HG02763 (cell line): ENCODE measurements at regions not wholly inside any gene's neighbourhood (a gene's known extent, or its start where the extent isn't known, plus 50 kb on each side); places are given as distances from the start of the nearest gene placed in this dataset.

Source experiments
- ATAC-seq: cut with Tn5 transposase; IDR thresholded peaks from one replicate; pipeline ENCODE4 v1.9.1; 2021; ENCODE audit warnings: mild to moderate bottlenecking, moderate library complexity; ENCODE audit not compliant: unreplicated experiment

DNA sequence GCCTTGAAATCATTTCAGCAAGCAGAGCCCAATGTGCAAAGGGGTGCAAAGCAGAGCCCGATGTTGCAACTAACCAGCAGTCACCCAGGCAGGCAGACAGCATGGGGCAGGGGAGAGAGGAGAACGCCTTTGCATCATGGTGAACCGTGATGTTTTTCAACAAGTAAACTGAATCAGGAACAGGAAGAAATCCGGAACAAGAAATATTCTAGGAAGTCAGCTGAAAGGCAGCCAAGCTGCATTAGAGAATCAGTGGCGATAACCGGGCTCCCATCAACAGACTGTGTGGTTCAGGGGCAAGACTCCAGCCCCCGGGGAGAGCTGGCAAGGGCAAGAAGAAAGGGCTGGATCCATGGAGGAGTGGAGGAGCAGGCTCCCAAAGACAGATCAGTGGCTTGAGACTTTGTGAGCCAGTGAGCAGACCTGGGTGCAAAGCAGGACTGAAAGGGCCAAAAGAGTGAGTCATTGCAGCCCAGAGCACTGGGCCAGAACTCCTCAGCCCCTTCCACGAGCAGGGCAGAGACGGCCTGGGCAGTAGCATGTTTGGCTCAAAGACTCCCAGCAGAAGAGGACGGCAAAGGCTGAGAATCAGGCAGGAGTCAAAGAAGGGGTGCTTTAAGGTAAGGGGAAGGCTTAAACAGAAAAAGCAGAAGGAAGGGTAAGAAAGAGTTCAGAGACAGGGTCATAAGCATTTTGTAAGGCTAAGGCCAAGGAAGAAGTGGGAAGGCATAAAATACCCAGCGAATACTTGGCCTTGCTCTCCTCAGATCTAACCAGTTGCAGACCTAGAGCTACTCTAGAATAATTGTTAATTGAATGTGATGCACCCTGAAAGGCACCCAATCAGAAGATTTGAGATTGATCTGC, 155.0 kb downstream of the SETD4 start:
- ATAC-seq = no peak

DNA sequence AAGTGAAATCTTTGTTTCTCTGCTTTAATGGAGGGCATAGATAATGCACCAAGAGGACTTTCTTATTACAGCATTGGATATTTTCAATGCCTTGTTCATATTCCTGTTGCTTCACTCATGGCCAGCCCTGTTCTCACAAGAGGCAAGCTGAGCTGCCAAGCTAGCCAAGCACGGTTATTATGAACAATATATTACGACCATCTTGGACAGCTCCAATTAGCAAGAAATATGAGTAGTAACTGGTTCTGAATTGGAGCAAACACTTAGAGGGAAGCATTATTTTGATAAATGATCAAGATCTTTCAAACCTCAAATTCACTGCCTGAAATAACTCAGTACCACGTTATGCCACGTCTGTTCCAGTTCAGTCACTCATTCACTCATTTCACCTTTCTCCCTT, 159.8 kb downstream of the SETD4 start:
- no peak for ATAC-seq

DNA sequence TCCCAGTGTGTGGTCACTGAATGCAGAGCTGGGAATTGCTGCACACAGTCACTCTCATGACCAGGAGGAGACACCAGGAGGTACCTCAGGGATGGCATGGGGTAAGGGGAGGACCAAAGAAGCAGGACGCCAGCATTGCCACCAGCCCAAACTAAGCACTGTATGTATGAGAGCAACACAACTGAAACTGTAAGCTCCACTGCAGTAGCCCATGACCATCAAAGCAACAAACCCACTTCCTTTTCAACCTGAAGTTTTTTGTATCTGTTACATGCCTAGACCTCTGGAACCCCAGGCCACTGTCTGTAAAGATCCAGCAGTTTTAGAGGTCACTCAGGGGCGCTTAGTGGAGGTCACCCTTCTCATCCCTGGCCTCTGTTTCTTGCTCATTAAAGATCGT, 164.3 kb downstream of the SETD4 start:
- no peak for ATAC-seq

DNA sequence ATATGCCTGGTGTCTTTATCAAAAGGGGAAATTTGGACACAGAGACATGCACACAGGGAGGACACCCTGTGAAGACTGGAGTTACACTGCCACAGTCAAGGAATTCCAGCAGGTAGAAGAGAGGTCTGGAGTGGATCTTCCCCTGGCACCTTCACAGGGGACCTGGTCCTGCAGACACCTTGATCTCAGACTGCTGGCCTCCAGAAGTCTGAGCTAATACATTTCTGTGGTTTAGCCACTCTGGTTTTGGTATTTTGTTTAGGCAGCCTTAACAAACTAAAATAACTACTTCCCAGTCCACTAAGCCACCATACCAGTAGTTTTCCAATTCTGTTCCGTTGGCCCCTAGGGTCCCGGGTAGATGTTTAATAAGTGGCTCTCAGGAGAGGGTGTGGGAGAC, 164.7 kb downstream of the SETD4 start:
- ATAC-seq = no peak

DNA sequence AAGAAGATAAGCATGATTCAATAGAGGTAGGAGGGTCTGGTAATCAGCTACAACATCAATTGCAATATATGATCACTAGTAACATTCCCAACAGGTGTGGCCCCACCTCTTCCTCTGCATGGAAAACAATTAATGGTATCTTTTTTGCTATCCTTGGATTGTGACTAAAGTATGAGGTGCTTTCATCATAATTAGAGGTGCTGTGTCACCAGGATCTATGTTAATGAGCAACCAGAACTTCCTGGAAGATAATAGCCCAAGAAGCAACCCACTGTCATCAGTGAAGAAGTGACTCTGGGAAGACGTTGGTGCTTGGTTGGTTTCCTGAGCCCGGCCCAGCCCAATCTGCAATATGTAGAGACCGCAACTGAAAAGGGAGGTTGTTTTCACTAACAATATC, 167.2 kb downstream of the SETD4 start:
- ATAC-seq = no peak

DNA sequence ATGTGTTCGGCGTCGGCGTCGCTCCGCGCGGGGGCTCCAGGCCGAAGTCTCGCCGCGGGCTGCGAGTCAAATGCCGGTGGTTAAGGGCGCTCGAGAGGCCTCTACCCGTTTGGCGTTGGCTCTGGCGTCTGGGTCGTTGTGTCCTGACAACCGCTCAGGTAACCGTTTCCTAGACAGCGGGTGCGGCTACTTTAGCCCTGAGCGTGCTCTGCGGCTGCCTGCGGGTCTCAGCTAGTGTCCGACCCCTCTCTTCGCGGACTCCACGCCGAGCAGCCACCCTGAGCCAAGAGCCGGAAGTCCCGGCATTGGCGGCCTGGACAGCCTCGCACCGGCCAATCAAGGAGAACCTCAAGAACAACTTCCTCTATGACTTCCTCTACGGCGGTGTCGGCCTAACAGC, 173.4 kb downstream of the SETD4 start:
- no peak for ATAC-seq

DNA sequence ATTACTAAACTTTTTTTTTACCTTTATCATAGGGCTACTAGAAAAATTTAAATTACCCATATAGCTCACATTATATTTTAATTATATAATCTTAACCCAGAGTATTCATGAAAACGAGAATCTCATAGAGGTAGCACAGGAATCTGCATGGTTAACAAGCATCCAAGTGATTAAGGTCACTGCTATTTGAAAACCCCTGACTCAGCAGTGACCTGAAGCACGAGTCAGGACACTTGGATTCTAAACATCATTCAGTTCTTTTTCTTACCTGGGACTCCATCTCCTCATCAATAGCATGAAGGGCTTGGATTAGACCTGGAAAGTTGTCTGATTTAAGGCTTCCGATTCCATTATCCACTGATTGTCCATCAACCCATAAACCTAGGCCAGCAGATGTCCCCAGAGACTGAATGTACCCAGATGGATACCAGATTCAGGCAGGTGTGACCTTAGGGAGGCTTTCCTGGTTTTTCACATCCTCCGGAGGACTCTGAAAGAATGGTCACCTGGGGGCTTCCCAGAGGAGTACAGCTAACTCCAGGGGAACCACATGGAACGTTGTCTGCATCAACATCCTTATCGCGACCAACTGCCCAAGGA, 174.3 kb downstream of the SETD4 start:
- no peak for ATAC-seq

DNA sequence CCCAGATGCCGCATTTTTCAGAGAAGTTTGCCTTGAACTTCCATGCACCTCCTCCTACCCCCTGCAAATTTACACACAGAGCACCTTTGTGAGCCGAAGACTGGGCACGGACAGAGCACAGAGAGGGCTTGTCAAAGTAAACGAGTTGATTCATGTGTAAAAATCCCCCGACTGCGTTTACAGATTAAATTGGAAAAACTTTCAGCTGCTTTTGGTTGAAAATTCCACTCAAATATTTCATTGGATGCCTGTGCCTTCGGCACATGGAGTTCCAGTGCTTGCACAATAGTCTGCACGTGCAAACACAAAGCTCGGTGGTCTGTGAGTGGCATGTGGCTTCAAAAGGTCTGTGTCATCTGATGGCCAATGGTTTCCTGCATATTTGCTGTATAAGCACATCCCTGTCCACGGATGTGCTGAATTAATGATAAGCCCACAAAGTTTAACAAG, 177.5 kb downstream of the SETD4 start:
- ATAC-seq = no peak

DNA sequence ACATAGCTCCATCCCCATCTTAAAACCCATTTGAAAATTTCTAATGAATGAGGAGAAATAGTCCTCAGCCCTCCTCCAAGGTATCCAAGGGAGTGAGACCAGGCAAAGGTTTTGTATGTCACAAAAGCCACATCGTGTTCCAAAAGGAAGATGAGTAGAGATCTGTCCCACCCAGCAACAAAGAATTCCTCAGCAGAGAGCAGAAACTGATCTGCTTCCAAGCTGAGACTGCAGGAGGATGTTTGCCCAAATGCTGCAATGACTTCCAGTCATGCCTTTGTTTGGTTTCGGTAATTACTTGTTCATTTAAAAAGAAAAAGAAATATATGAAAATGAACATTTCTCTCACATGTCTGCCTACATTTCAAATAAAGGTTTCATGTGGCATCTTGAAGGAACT, 186.9 kb downstream of the SETD4 start:
- no peak for ATAC-seq

DNA sequence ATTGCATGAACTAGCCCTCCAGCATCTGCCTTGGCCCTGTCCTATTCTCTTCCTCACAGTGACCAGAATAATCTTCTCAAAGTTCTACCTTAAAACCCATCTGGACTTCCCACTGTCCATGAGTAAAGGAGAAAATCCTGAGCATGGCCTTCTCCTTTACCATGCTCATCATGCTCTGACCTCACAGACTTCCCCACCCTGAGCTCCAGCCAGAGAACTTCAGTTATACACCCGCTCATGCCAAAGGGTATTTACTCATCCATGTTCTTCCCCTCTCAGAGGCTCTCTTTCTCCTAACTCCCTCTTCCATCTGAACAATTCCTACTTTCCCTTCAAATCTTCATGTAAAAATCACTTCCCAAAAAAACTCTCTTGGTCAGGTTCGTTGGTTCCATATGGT, 188.4 kb downstream of the SETD4 start:
- ATAC-seq = no peak

DNA sequence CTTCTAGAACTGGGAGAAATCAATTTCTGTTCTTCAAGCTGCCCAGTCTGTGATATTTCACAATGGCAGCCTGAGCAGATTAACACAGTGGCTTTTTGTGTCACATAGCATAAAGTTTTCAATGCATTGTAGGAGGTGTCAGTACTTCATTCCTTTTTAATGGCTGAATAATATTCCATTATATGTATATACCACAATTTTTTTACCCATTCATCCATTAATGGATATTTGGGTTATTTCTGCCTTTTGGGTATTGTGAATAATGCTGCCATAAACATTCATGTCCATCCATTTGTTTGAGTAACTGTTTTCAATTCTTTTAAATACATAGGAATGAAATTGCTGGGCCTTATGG, 191.5 kb downstream of the SETD4 start:
- no peak for ATAC-seq

DNA sequence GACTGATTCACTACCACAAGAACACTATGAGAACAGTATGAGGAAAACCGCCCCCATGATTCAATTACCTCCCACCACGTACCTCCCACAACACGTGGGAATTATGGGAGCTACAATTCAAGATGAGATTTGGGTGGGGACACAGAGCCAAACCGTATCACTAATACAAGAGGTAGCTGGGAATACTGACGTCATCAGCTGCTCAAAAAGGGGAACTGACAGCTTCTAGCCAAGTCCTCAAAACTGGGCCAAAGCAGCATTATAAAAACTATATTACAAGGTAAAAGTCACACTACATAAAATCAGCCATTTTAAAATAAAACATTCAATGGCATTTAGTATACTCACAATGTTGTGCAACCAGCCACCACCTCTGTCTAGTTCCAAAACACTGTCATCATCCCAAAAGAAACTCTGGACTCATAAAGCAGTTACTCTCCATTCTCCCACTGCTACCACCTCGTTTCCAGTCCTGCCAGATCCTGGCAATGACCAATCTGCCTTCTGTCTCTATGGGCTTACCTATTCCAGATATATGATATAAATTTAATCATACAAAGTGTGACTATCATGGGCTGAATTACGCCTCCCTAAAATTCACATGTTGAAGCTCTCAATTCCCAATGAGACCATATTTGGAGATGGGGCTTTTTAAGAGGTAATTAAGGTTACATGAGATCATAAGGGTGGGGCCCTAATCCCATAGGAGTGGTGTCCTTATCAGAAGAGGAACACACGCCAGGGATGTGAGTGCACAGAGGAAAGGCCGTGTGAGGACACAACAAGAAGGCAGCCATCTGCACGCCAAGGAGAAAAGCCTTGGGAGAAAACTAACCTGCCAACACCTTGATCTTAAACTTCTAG, 192.1 kb downstream of the SETD4 start:
- ATAC-seq = no peak

DNA sequence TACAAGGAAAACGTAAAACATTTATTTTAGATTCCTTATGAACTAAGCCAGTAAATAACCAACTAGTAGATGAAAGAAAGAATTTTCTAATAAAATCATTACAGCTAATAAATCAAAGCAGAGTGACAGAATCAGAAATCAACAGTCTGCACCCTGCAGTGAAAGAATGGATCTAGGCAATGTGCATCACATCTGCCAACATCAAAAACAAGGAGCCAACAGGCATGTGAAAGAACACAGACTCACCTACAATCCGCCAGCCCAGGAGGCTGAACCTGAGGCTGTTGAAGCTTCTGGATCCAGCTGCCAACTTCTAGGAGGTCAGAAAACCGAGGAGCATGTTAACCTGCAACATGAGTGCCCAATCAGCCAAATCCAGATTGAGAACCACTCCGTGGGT, 196.3 kb downstream of the SETD4 start:
- ATAC-seq = no peak

DNA sequence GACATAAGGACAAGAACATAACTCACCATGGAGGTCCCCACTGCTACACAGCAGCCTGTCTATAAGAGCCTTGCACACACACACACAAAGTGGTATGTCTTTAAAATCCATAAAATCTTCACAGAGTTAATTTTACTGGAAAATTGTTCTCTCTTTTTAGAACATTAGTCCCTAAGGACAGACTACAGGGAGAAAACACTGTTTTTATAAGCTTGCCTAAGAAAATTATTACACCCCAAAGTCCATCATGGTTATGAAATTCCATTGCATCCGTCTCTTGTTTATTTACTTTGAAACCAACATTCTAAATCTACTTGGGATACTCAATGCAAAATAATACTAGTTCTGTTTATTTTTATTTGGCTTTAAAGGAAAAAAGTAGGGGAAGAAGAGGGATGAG, 197.4 kb downstream of the SETD4 start:
- no peak for ATAC-seq

DNA sequence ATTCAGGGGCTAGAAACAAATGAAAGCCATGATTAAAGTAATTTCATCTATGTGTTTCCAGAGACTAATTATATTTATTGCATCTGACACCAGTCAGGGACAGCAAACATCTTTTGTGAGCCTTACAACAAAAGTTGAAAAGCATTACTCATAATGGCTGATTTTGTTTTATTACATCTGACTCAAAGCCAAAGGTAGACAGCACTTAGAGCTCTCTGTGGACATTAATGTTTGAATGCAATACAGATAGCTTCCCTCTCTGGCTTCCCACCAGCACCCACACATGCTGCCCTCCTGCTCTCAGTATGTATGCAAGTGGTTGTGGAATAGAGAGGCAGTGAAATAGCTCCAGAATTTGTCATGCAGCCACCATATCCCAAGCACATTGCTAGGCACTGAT, 198.7 kb downstream of the SETD4 start:
- no peak for ATAC-seq

DNA sequence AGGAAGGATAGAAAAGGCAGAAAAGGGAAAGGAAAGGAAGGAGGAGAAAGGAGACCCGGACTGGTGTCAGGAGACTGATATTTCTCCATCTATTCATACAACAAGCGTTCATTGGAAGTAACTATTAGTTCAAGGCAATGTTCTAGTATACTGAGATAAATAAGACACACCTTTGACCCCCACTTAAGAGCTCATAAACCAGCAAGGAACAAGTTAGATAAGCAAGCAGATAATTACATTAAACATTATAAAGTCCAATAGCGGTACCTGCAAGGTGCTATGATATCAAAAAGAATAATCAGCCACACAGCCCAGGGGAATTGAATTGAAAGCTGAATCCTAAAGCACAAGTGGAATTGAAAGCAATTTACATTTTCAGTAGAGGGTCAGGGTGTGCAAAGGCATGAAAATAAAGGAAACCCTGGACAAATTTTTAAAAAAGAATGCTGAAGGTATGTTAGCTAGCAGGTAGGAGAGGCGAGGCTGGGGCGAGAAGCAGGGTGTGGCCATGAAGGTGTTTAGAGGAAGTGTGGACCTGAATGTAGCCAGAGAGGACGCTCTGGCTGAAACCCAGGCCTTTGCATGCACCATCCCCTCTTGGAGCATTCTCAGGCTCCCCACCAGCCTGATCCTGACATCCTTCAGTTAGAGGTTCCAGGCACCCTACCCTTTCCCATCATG, 200.0 kb downstream of the SETD4 start:
- no peak for ATAC-seq

DNA sequence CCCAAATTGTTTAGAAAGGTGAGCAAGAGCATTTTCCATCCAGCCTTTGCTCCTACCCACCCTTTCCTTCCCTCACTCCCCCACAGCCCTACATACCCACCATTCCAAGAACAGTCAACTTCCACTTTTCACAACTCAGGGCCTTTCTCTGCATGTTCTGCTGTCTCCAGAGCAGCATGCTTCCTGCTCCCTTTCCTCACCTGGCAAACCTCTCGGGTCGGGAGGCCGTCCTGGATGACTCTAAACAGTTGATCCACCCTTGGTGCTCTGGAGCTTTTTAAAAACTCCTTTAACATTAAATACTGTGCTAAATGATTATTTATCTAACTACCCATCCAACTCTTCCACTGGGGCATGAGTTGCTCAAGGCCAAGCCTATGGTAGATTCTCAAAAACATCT, 200.6 kb downstream of the SETD4 start:
- ATAC-seq = no peak

DNA sequence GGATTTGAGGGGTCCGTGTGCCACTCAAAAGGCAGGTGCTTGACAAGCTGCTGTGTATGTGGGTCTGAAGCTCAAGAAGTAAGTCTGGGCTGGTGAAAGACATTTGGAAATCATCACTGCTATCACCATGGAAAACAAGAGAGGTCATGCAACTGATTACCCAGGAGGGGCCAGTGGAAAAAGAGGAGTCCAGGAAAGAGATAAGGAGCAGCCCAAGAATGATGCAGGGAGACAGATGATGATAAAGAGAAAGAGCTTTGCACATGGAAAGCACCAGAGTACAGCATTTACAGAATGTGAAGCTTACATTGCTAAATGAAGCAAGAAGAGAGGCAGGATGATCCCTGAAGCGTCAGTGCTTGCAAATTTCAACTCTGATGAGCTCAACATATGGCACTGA, 203.2 kb downstream of the SETD4 start:
- ATAC-seq = no peak

DNA sequence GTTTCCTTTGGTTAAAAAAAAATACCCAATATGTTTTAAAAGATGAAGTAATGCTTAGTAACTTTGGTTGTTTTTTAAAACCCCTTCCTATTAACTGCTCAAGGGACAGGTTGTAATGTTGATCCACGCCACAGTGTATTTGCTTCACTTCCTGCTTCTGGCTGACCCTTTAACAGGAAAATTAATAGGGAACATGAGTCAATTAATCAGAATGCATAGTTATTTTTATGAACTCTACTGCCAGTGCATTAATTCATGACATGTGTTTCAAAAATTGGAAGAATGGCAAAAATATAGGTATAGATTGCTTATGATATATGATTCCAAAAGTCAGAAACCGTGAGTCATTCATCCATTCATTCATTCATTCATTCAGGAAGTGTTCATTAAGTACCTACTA, 204.8 kb downstream of the SETD4 start:
- no peak for ATAC-seq

DNA sequence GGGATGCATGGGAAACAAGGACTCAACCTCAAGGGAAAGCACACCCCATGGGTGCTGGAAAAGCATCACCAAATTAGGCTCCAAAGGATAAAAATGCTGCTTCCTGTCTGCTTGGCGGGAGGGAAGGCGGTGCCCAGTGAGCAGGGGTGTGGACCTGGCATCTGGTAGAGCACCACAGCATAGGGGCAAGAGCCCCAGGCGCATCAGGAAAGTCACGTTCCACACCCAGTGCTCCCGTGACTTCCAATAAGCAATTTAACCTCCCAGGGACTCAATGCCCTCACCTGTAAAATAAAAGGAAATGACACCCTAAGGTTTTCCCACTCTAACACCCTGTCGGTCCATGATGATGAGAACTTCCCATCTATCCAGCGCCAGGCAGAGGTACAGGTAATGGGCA, 206.0 kb downstream of the SETD4 start:
- no peak for ATAC-seq
